Neuronal stem cell (in vitro differentiated cells): ENCODE measurements at regions not wholly inside any gene's neighbourhood (a gene's known extent, or its start where the extent isn't known, plus 50 kb on each side); places are given as distances from the start of the nearest gene placed in this dataset.

Experiments
- DNase-seq: peaks from one replicate; pipeline ENCODE4 v3.0.0-alpha.2; 2013; ENCODE audit warnings: low spot score
- H2AFZ ChIP-seq: one replicate; pipeline ENCODE4 v1.6.1; 2013; ENCODE audit warnings: mild to moderate bottlenecking, low read length, inconsistent platforms
- H2AK5ac ChIP-seq: 2 replicates; pipeline ENCODE4 v1.6.1; 2013; ENCODE audit warnings: low read depth, mild to moderate bottlenecking, inconsistent platforms, low read length, moderate library complexity, mixed read lengths
- H2BK120ac ChIP-seq: 2 replicates; pipeline ENCODE4 v1.6.1; 2013; ENCODE audit warnings: low read depth, mild to moderate bottlenecking, inconsistent platforms, low read length, moderate library complexity, mixed read lengths
- H2BK12ac ChIP-seq: one replicate; pipeline ENCODE4 v1.6.1; 2013; ENCODE audit warnings: low read length, inconsistent platforms
- H2BK15ac ChIP-seq: 2 replicates; pipeline ENCODE4 v1.6.1; 2013; ENCODE audit warnings: mild to moderate bottlenecking, low read length, inconsistent platforms, mixed read lengths
- H2BK5ac ChIP-seq: one replicate; pipeline ENCODE4 v1.6.1; 2013; ENCODE audit warnings: inconsistent platforms, mild to moderate bottlenecking, low read length, moderate library complexity
- H3K14ac ChIP-seq: one replicate; pipeline ENCODE4 v1.6.1; 2013; ENCODE audit warnings: low read length, inconsistent platforms
- H3K18ac ChIP-seq: 2 replicates; pipeline ENCODE4 v1.6.1; 2013; ENCODE audit warnings: low read length, inconsistent platforms
- H3K23ac ChIP-seq: 2 replicates; pipeline ENCODE4 v1.6.1; 2013; ENCODE audit warnings: low read depth, mild to moderate bottlenecking, mixed read lengths, low read length, inconsistent platforms; ENCODE audit not compliant: poor library complexity
- H3K27ac ChIP-seq: replicated peaks from 3 replicates; pipeline ENCODE4 v1.5.1; 2013; ENCODE audit warnings: low read length, inconsistent platforms
- H3K27me3 ChIP-seq, 3 experiments: 2 replicates each; pipeline ENCODE4 v1.6.1; 2013; ENCODE audit warnings: low read length in 3 of 3, mild to moderate bottlenecking in 2 of 3, inconsistent platforms in 1 of 3, low read depth in 1 of 3, mixed read lengths in 1 of 3, moderate library complexity in 1 of 3; ENCODE audit not compliant: control insufficient read depth in 3 of 3, insufficient read depth in 3 of 3
- H3K36me3 ChIP-seq, 2 donors: replicated peaks in 1 of 2; 2 replicates each; pipeline ENCODE4 v1.6.1; 2013; ENCODE audit warnings: low read length in 2 of 2; ENCODE audit not compliant: control insufficient read depth in 2 of 2, insufficient read depth in 2 of 2
- H3K4ac ChIP-seq: 2 replicates; pipeline ENCODE4 v1.6.1; 2013; ENCODE audit warnings: inconsistent platforms, mild to moderate bottlenecking, low read length, moderate library complexity
- H3K4me1 ChIP-seq, 2 donors: 1 replicate in 1 of 2; 2 replicates in 1 of 2; pipeline ENCODE4 v1.6.1; 2013; ENCODE audit warnings: low read length in 2 of 2, low read depth in 1 of 2; ENCODE audit not compliant: control insufficient read depth in 2 of 2, insufficient read depth in 1 of 2
- H3K4me2 ChIP-seq: one replicate; pipeline ENCODE4 v1.6.1; 2013; ENCODE audit warnings: mild to moderate bottlenecking, low read length, inconsistent platforms; ENCODE audit not compliant: insufficient read depth, poor library complexity, severe bottlenecking
- H3K4me3 ChIP-seq, 2 donors: 2 replicates each; pipeline ENCODE4 v1.5.1; 2013; ENCODE audit warnings: low read length in 2 of 2, mild to moderate bottlenecking in 2 of 2, inconsistent platforms in 1 of 2, moderate library complexity in 1 of 2
- H3K79me1 ChIP-seq: one replicate; pipeline ENCODE4 v1.6.1; 2013; ENCODE audit warnings: low read depth, mild to moderate bottlenecking, inconsistent platforms, low read length, moderate library complexity
- H3K9ac ChIP-seq: one replicate; pipeline ENCODE4 v1.6.1; 2013; ENCODE audit warnings: mild to moderate bottlenecking, low read depth, low read length, inconsistent platforms; ENCODE audit not compliant: poor library complexity
- H3K9me3 ChIP-seq, 2 donors: replicated peaks in 1 of 2; 2 replicates each; pipeline versions ENCODE3 to v1.6.1; 2013; ENCODE audit warnings: low read length in 2 of 2, mild to moderate bottlenecking in 2 of 2, inconsistent platforms in 1 of 2, low read depth in 1 of 2, mixed read lengths in 1 of 2, moderate library complexity in 1 of 2; ENCODE audit not compliant: control insufficient read depth in 2 of 2, insufficient read depth in 1 of 2
- H4K8ac ChIP-seq: one replicate; pipeline ENCODE4 v1.6.1; 2013; ENCODE audit warnings: low read depth, mild to moderate bottlenecking, inconsistent platforms, low read length, moderate library complexity
- H4K91ac ChIP-seq: one replicate; pipeline ENCODE4 v1.6.1; 2013; ENCODE audit warnings: low read length, low read depth, mild to moderate bottlenecking, inconsistent platforms; ENCODE audit not compliant: poor library complexity
- WGBS, 2 donors: extraction: QIAGEN DNeasy Blood & Tissue Kit; methylation state at CpG; one replicate each; pipeline ENCODE4 v1.1.7; 2013; ENCODE audit warnings: missing lambda C conversion rate in 2 of 2, mixed read lengths in 1 of 2; ENCODE audit not compliant: insufficient read length in 2 of 2, insufficient replicate concordance in 1 of 2; ENCODE audit errors: extremely low coverage in 2 of 2; 5-methylcytosine and 5-hydroxymethylcytosine counted together

- Histone ChIP-seq H3K14ac (no peak overlapping the region), H3K18ac (no peak overlapping the region), H3K27ac (no peak overlapping the region), H3K27me3 (no peaks in the 10 kb centered on the region), H3K4me3 (no peak overlapping the region), H2BK120ac (no peak overlapping the region), H2AFZ (no peak overlapping the region), H2BK12ac (no peak overlapping the region), H3K4ac (no peak overlapping the region), H2BK15ac (no peak overlapping the region), H3K4me1 (no peaks in the 10 kb centered on the region), H4K91ac (no peak overlapping the region), H4K8ac (no peak overlapping the region), H2AK5ac (no peak overlapping the region), H3K9me3 (no peaks in the 10 kb centered on the region), H3K23ac (no peak overlapping the region), H3K4me2 (no peak overlapping the region), H2BK5ac (no peak overlapping the region), H3K36me3 (no peaks in the 10 kb centered on the region), H3K9ac (no peak overlapping the region), H3K79me1 (no peaks in the 10 kb centered on the region)
- DNase-seq: no peak
- WGBS, 2 donors: 100% methylated on average over 1 of the region's 4 CpGs; no CpG with 5 or more reads in 1 of the 2 donors
These were observed 56.4 kb upstream of the XIRP2 start for GRCh38 chr2:166831930-166832329.

- Histone ChIP-seq H2BK120ac (no peak overlapping the region), H3K9ac (no peak overlapping the region), H2BK15ac (no peak overlapping the region), H2AFZ (no peak overlapping the region), H3K27ac (no peak overlapping the region), H4K91ac (no peak overlapping the region), H3K79me1 (no peaks in the 10 kb centered on the region), H2BK12ac (no peak overlapping the region), H3K14ac (no peak overlapping the region), H3K27me3 (no peaks in the 10 kb centered on the region), H3K4me3 (no peak overlapping the region), H4K8ac (no peak overlapping the region), H3K4ac (no peak overlapping the region), H2BK5ac (no peak overlapping the region), H3K9me3 (no peaks in the 10 kb centered on the region), H3K18ac (no peak overlapping the region), H3K23ac (no peak overlapping the region), H3K4me2 (no peak overlapping the region), H3K36me3 (no peaks in the 10 kb centered on the region), H3K4me1 (no peaks in the 10 kb centered on the region), H2AK5ac (no peak overlapping the region)
- DNase-seq: no peak
These were observed 62.4 kb upstream of the XIRP2 start for GRCh38 chr2:166825914-166826313.

GRCh38 chr2:166814335-166814734, 73.9 kb upstream of the XIRP2 start:
- no peak for DNase-seq

DNA sequence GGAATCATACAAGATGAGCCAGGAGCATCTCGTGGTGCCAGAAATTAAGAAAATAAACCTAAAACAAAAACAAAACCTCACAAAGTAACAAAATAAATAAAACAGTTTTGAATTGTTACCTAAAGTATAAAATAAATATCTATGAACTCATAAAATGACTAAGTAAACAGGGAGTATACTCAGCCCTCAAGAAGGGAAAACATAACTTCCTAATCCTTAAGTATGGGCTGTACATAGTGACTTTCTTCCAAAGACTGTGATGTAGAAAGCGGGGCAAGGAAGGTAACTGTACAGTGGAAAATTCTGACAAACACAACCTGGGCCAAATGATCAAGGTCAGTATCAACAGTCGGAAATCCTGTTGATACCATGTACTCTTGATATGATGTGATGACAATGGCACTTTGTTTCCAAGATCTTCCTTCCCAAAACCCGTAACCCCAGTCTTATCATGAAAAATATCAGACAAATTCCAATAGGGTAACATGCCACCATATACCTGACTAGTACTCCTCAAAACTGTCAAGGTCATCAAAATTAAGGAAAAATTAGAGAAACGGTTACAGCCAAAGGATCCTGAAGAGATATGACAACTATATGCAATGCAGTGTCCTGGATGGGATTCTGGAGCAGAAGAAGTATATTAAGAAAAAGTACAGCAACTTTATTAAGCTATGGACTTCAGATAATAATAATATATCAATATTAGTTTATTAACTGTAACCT, 76.0 kb upstream of the XIRP2 start:
- H2AK5ac ChIP-seq: no peak overlapping the region
- DNase-seq: no peak
- no peak overlapping the region for H3K14ac ChIP-seq
- H4K91ac ChIP-seq: no peak overlapping the region
- H3K23ac ChIP-seq: no peak overlapping the region
- no peak overlapping the region for H3K4ac ChIP-seq
- no peak overlapping the region for H2BK5ac ChIP-seq
- no peak overlapping the region for H2BK120ac ChIP-seq
- no peak overlapping the region for H3K18ac ChIP-seq
- no peaks in the 10 kb centered on the region for H3K9me3 ChIP-seq
- H2BK15ac ChIP-seq: no peak overlapping the region
- H3K4me3 ChIP-seq: no peak overlapping the region
- no peak overlapping the region for H2BK12ac ChIP-seq
- no peak overlapping the region for H2AFZ ChIP-seq
- H3K36me3 ChIP-seq: no peaks in the 10 kb centered on the region
- H3K79me1 ChIP-seq: no peaks in the 10 kb centered on the region
- WGBS, 2 donors: no CpG with 5 or more reads among the region's 5 CpGs
- no peak overlapping the region for H3K9ac ChIP-seq
- no peak overlapping the region for H4K8ac ChIP-seq
- no peaks in the 10 kb centered on the region for H3K4me1 ChIP-seq
- H3K27me3 ChIP-seq: no peaks in the 10 kb centered on the region
- no peak overlapping the region for H3K4me2 ChIP-seq
- no peak overlapping the region for H3K27ac ChIP-seq

More at GRCh38 chr2:166814335-166814734, 73.9 kb upstream of the XIRP2 start:
- Histone ChIP-seq H3K36me3 (no peaks in the 10 kb centered on the region), H3K4me1 (no peaks in the 10 kb centered on the region), H3K79me1 (no peaks in the 10 kb centered on the region), H2BK15ac (no peak overlapping the region), H3K4me2 (no peak overlapping the region), H3K4ac (no peak overlapping the region), H3K27ac (no peak overlapping the region), H2BK5ac (no peak overlapping the region), H2BK12ac (no peak overlapping the region), H3K14ac (no peak overlapping the region), H2BK120ac (no peak overlapping the region), H4K8ac (no peak overlapping the region), H3K27me3 (no peaks in the 10 kb centered on the region), H4K91ac (no peak overlapping the region), H3K9ac (no peak overlapping the region), H2AFZ (no peak overlapping the region), H3K4me3 (no peak overlapping the region), H3K9me3 (no peaks in the 10 kb centered on the region), H2AK5ac (no peak overlapping the region), H3K18ac (no peak overlapping the region), H3K23ac (no peak overlapping the region)
- no CpG with 5 or more reads among the region's 5 CpGs for WGBS, 2 donors
